Limb (tissue), 2 donors: ENCODE measurements at regions not wholly inside any gene's neighbourhood (a gene's known extent, or its start where the extent isn't known, plus 50 kb on each side); places are given as distances from the start of the nearest gene placed in this dataset.
"Not testable (repeated sequence)": the region's sequence is repeated elsewhere in the genome, so short reads cannot be mapped to it uniquely, and the experiment has no call there.

Experiments used
- DNase-seq, 2 donors: peaks; one replicate each; pipeline ENCODE4 v3.0.0-alpha.2; 2016; ENCODE audit errors: extremely low spot score in 2 of 2

- no peak for DNase-seq
Measured at GRCh38 chr5:103708601-103709000, 146.0 kb upstream of the NUDT12 start.

GRCh38 chr5:103706939-103707682 lies 144.5 kb upstream of the NUDT12 start:
- DNase-seq, result no peak

- DNase-seq, result no peak
Measured at GRCh38 chr5:103703617-103704016, 141.0 kb upstream of the NUDT12 start.

GRCh38 chr5:103693517-103693916 lies 130.9 kb upstream of the NUDT12 start:
- DNase-seq, result no peak

DNA sequence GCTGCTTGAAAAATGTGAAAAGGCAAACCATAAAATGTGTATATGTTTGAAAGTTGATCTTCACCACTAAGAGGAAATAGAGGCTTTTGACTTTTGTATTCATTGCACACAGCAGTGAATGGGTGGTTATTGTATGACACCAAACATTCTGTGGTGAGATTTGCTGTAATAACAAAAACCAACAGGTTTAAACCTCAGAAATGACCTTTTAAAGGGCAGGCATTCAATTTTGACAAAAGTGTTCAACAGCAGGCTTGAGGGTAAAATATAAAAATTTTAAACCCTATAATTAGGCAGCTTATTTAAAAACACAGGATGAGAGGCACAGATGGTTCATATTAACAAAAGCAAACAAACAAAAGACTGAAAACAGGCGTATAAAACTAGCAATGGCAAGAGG lies 128.1 kb upstream of the NUDT12 start:
- no peak for DNase-seq

GRCh38 chr5:103679873-103680272 lies 117.3 kb upstream of the NUDT12 start:
- DNase-seq, result no peak

- not testable (repeated sequence) for DNase-seq
Measured at GRCh38 chr5:103676198-103676597, 113.6 kb upstream of the NUDT12 start.

DNA sequence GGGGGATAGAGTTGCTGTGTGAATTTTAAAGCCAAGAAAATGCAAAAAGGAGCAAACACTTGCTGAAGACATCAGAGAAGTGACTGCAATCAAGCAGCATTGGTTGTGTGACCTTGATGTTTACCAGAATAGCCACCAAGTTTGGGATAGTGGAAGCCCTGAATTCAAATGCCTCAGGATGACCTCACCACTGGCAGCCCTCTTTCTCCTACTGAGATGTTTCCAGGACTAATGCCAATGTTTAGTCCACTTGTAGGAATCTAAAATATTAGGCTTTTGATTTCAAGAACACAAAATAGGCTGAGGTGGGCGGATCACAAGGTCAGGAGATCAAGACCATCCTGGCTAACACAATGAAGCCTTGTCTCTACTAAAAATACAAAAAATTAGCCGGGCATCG lies 112.2 kb upstream of the NUDT12 start:
- no peak for DNase-seq

GRCh38 chr5:103674251-103674650 lies 111.7 kb upstream of the NUDT12 start:
- no peak for DNase-seq

DNA sequence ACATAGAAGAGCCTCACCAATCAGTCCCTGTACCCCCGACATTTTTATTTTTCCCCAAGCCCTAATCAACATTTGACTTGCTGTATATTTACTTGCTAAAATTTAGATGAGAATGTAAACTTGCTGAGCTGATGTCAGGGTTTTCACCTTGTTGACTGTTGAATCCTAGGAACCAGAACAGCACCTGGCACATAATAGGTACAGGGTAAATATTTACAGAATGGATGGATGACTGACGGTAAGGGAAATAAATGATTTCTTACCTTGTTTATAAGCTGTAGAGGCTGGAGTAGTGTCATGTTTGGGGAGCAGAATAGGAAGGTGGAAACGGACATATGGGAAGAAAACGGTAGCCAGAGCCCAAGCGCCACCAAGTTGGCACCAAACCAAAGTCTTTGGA lies 107.0 kb upstream of the NUDT12 start:
- DNase-seq, result no peak

DNA sequence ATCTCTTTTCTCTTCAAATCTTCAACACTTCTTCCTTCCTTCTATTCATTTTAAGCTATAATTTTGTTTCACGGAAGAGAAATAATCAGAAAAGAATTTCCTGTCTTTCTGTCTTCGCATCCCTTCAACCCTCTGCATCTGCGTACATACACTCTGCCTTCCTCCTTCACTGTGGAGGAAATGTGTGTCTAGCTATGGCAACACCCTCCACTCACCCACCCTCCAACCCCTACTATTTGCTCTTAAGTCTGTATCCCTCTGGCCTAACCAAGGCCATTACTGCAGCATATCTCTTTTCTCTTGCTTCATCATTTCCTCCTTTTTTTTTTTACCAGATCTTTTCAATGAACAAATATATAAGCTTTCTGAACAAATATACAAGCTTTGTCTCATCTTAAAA lies 105.7 kb upstream of the NUDT12 start:
- DNase-seq, result no peak

GRCh38 chr5:103667068-103667467 lies 104.5 kb upstream of the NUDT12 start:
- no peak for DNase-seq

- no peak for DNase-seq
Measured at GRCh38 chr5:103657301-103657700, 94.7 kb upstream of the NUDT12 start.

DNA sequence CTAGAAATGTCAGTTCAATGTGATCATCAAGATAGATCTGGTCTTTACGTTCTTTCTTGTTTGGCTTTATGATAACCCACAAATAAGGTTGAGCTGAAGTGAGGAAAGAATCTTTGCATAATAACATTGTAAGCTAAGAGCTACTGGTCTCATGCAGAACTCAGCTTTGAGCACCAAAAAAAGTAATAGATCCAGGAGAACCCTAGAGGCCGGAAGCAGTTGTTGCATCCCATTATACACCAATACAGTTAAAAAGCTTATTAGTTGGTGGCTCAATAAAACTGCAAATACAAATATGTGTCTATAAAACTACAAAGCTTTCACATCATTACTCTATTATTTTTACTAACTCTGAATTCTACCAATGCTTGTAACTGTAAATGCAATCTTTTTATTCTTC lies 85.5 kb upstream of the NUDT12 start:
- no peak for DNase-seq

DNA sequence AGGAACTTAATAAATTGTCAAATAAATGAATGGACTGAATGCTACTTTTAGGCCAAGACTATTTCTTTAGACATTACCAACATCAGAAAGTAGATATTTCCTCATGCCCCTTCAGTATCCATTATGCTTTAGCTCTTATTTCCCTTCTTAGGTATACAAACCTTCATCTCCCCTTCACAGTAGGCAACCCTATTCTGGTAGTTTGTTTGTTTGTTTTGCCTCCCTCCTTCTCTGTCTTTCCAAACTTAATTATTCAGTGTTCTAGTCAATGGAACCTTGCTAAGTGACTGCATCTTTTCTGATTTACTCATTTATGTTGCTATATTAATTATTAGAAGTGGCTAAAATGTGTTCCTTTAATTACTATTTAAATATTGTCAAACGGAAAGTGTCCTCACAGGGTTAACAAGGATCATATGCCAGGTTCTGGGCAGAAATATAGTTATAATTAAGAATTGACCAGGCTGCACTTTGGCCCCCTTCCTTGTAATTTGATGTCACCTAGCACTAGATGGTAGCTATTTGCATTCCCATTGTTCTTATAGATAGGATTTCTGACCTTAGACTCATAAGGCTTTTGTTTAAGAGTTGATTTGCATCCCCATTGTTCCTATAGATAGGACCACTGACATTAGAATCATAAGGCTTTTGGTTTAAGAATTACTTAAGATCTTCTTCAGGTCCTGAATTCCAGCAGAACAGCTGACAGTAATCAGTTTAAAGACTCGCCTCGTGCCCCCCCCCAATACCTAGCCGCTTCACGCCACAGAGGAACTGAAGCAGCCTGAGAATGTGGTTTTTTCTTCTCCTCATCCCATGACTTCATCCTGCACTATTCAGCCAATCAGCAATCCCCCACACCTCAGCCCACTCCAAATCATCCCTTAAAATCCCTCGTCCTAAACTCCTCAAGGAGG lies 84.4 kb upstream of the NUDT12 start:
- no peak for DNase-seq

DNA sequence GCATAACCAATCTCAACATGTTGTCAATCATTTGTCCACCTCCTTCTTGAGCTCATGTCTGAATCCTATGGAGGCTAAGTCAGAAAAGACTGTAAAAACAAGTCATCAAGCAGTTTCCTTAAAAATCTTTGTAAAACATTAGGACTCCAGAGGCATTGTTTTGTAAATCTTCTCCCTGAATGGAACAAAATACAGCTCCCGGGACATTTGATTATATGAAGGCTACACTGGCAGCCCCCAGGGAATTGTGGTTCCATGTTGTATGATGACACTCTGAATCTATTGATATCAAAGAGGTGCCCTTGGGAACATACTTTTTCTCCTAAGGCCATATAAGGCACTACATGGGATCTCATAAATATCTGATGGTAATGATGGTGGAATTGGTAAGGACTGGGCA lies 83.2 kb upstream of the NUDT12 start:
- no peak for DNase-seq

- DNase-seq, result no peak
Measured at GRCh38 chr5:103638979-103639378, 76.4 kb upstream of the NUDT12 start.

DNA sequence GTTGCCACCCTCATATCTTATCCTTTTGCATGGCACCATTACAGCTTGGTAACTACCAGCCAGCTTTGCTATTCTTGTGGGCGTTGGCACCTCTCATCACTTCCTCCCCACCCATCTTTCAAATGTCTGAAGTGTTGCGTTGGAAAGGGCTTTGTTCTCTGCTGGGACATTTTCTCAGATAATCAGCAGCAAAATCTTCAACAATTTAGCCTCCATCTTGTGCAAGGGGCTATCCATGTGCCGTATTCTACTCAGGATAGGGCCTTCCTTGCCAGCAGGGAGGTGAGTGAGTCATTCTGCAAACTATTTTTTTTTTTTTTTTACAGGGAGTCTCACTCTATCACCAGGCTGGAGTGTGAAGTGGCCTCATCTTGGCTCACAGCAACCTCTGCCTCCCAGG lies 62.1 kb upstream of the NUDT12 start:
- DNase-seq, result no peak

GRCh38 chr5:103624035-103624480 lies 61.5 kb upstream of the NUDT12 start:
- no peak for DNase-seq

DNA sequence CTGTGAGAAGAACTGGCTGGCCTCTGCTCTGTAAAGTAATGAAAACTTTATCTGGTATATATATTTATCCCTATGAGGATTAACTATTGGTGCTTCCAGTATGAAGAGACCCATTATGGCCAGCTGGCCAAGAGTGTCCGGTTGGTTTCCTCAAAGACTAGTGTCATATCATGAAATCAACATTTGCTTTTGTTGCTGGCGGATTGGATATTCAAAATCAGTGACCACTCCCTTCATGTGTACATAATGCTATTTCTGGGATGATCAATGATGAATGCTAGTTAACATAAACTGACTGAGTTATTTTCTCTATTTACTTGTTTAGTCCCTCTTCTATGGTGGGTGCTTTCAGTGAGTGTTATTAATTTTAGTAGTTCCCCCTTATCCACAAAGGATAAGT lies 60.8 kb upstream of the NUDT12 start:
- DNase-seq, result no peak

- no peak for DNase-seq
Measured at GRCh38 chr5:103621548-103621930, 59.0 kb upstream of the NUDT12 start.

DNA sequence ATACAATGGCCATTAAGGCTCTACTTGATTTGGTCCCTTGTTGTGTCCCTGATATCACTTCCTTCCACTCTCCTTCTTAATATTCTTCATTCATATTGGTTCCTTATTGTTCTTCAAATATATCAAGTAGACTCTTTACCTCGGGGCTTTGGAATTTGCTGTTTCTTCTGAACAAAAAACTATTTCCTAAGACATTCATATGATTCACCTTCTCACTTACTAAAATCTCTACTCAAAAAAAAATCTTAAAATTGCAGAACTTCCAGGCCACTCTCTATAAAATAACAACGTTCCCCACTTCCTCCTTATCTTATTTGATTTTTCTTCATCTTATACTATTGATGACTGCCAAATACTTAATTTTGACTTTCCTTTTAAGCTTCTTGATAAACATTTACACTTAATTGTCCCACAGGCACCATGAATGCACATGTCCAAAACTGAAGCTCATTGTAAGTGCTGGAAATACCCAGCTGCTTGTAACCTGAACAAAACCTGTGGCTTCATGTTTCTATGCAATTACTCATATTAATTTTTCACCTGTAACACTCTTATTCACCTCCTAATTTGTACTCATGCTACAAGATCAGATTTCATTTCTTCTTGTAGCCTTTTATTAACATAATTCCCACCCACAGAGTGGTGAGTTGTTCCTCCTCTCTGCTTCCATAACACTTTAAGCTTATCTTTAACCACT lies 58.4 kb upstream of the NUDT12 start:
- DNase-seq, result no peak
